OCI-LY7 (cell line): ENCODE measurements at regions not wholly inside any gene's neighbourhood (a gene's known extent, or its start where the extent isn't known, plus 50 kb on each side); places are given as distances from the start of the nearest gene placed in this dataset.

Source experiments
- BruUV-seq: library from RNA; stranded (reverse); fragments of 400-500 nt; replicated peaks from 2 replicates; lab custom pipeline; 2021; lab: Mats Ljungman, UMichigan
- CTCF ChIA-PET: fragments of 300-600 bp; sonication (Branson Sonifier 250); formaldehyde crosslinking; loops from one replicate; lab custom pipeline; 2022; ENCODE audit warnings: antibody characterized with exemption; ENCODE audit not compliant: unreplicated experiment; lab: Charles Lee
- POLR2A ChIA-PET: fragments of 300-600 bp; sonication (Branson Sonifier 250); formaldehyde crosslinking; loops from one replicate; lab custom pipeline; 2022; ENCODE audit warnings: antibody characterized with exemption; lab: Charles Lee
- DNase-seq: peaks from one replicate; pipeline ENCODE4 v3.0.0-alpha.2; 2015; ENCODE audit warnings: low spot score
- H2AFZ ChIP-seq: fragments of 200-600 bp; sonication (generic), shearing (Covaris generic); 2 replicates; pipeline ENCODE4 v1.6.1; 2014; ENCODE audit warnings: mild to moderate bottlenecking, antibody characterized with exemption, low read length, moderate library complexity
- H3K27ac ChIP-seq: fragments of 200-600 bp; sonication (generic); 2 replicates; pipeline ENCODE4 v1.5.1; 2014; ENCODE audit warnings: mixed run types, low read depth, mild to moderate bottlenecking, moderate library complexity, low read length, inconsistent platforms; ENCODE audit not compliant: poor library complexity, severe bottlenecking
- H3K36me3 ChIP-seq: fragments of 200-600 bp; sonication (generic); 2 replicates; pipeline ENCODE4 v1.6.1; 2014; ENCODE audit warnings: mild to moderate bottlenecking, antibody characterized with exemption, low read length, moderate library complexity, mixed read lengths; ENCODE audit not compliant: insufficient read depth
- H3K4me1 ChIP-seq: fragments of 200-600 bp; sonication (generic); 2 replicates; pipeline ENCODE4 v1.5.1; 2014; ENCODE audit warnings: mild to moderate bottlenecking, low read length; ENCODE audit not compliant: insufficient read depth, poor library complexity, severe bottlenecking
- H3K4me2 ChIP-seq: fragments of 200-600 bp; sonication (generic); 2 replicates; pipeline ENCODE4 v1.6.1; 2014; ENCODE audit warnings: mild to moderate bottlenecking, low read length
- H3K4me3 ChIP-seq: fragments of 200-600 bp; sonication (generic); 2 replicates; pipeline ENCODE4 v1.5.1; 2014; ENCODE audit warnings: mild to moderate bottlenecking, low read depth, low read length; ENCODE audit not compliant: poor library complexity, severe bottlenecking
- H3K79me2 ChIP-seq: fragments of 200-600 bp; sonication (generic); 2 replicates; pipeline ENCODE4 v1.6.1; 2016; ENCODE audit warnings: low read depth, mild to moderate bottlenecking, low read length, moderate library complexity, mixed read lengths; ENCODE audit not compliant: insufficient read depth
- H3K9me2 ChIP-seq: fragments of 200-600 bp; sonication (generic); 2 replicates; pipeline ENCODE4 v1.6.1; 2016; ENCODE audit warnings: mild to moderate bottlenecking, low read length, mixed read lengths; ENCODE audit not compliant: insufficient read depth
- H3K9me3 ChIP-seq: fragments of 200-600 bp; sonication (generic); 2 replicates; pipeline ENCODE4 v1.6.1; 2014; ENCODE audit warnings: mild to moderate bottlenecking, mixed run types, low read length, mixed read lengths
- H4K20me1 ChIP-seq: fragments of 200-600 bp; sonication (generic); 2 replicates; pipeline ENCODE4 v1.6.1; 2014; ENCODE audit warnings: mild to moderate bottlenecking, antibody characterized with exemption, low read length, moderate library complexity, mixed read lengths; ENCODE audit not compliant: insufficient read depth
- CTCF ChIP-seq: fragments of 200-600 bp; sonication (generic); conservative IDR thresholded peaks from 2 replicates; pipeline ENCODE4 v1.5.1; 2014; ENCODE audit warnings: mild to moderate bottlenecking, antibody characterized with exemption, low read length, moderate library complexity, mixed read lengths
- EZH2phosphoT487 ChIP-seq: fragments of 200-600 bp; sonication (generic); IDR thresholded peaks from 2 replicates; pipeline ENCODE4 v1.6.1; 2018; ENCODE audit warnings: low read depth, borderline replicate concordance, mild to moderate bottlenecking, mixed run types, antibody characterized with exemption, low read length, moderate library complexity, mixed read lengths
- intact Hi-C: fragments of 100-400 bp; cut with micrococcal nuclease; formaldehyde crosslinking; loops from one replicate; pipeline ENCODE4 v1.10.0; 2022; ENCODE audit not compliant: unreplicated experiment

- Histone ChIP-seq H2AFZ (no peak overlapping the region), H3K79me2 (no peaks in the 10 kb centered on the region), H3K36me3 (no peaks in the 10 kb centered on the region), H3K27ac (no peak overlapping the region), H4K20me1 (no peaks in the 10 kb centered on the region), H3K4me3 (no peak overlapping the region), H3K4me2 (no peak overlapping the region), H3K4me1 (no peaks in the 10 kb centered on the region), H3K9me2 (no peaks in the 10 kb centered on the region), H3K9me3 (no peaks in the 10 kb centered on the region)
- intact Hi-C loops: no loop called here
- ChIA-PET CTCF (no interaction called here), POLR2A (interaction anchor here (0.8 kb wide), 1 partner anchor 24 kb away, joined by 3 read pairs; no protein-coding TSS in a partner anchor)
- DNase-seq: no peak
- no TSS peak for BruUV-seq
- no peak for TF ChIP-seq CTCF
- no peak for TF ChIP-seq EZH2phosphoT487
Observed at GRCh38 chr2:164389411-164389810, 231.9 kb downstream of the GRB14 start.

GRCh38 chr2:164388511-164388910 is 232.8 kb downstream of the GRB14 start:
- ChIA-PET POLR2A (no interaction called here), CTCF (no interaction called here)
- intact Hi-C loops: no loop called here
- H3K4me3 ChIP-seq: no peak overlapping the region
- TF ChIP-seq EZH2phosphoT487 (no peak), CTCF (no peak)
- no TSS peak for BruUV-seq
- no peak overlapping the region for H3K27ac ChIP-seq
- no peaks in the 10 kb centered on the region for H3K4me1 ChIP-seq
- H3K9me2 ChIP-seq: no peaks in the 10 kb centered on the region
- no peaks in the 10 kb centered on the region for H3K36me3 ChIP-seq
- H3K4me2 ChIP-seq: no peak overlapping the region
- no peak for DNase-seq
- no peaks in the 10 kb centered on the region for H4K20me1 ChIP-seq
- no peaks in the 10 kb centered on the region for H3K9me3 ChIP-seq
- no peaks in the 10 kb centered on the region for H3K79me2 ChIP-seq
- H2AFZ ChIP-seq: no peak overlapping the region

GRCh38 chr2:164386231-164386630 is 235.1 kb downstream of the GRB14 start:
- Histone ChIP-seq H3K27ac (no peak overlapping the region), H2AFZ (no peak overlapping the region), H3K79me2 (no peaks in the 10 kb centered on the region), H3K36me3 (no peaks in the 10 kb centered on the region), H3K4me1 (no peaks in the 10 kb centered on the region), H4K20me1 (no peaks in the 10 kb centered on the region), H3K4me2 (no peak overlapping the region), H3K9me2 (no peaks in the 10 kb centered on the region), H3K9me3 (no peaks in the 10 kb centered on the region), H3K4me3 (no peak overlapping the region)
- no TSS peak for BruUV-seq
- intact Hi-C loops: no loop called here
- TF ChIP-seq CTCF (no peak), EZH2phosphoT487 (no peak)
- no peak for DNase-seq
- CTCF ChIA-PET: no interaction called here
- POLR2A ChIA-PET: no interaction called here
